Kasumi-1 (cell line): ENCODE measurements at regions not wholly inside any gene's neighbourhood (a gene's known extent, or its start where the extent isn't known, plus 50 kb on each side); places are given as distances from the start of the nearest gene placed in this dataset.

Experiments used
- DNase-seq, 2 experiments: peaks; one replicate each; lab custom pipeline; 2025; lab: John Stamatoyannopoulos, UW

GRCh38 chr15:70473581-70474370 is 289.6 kb downstream of the UACA start:
- DNase-seq, result no peak

GRCh38 chr15:70471517-70471916 is 291.8 kb downstream of the UACA start:
- DNase-seq, result no peak

GRCh38 chr15:70470556-70471191 is 292.7 kb downstream of the UACA start:
- no peak for DNase-seq

- DNase-seq, result no peak
Measured at GRCh38 chr15:70469651-70470555, 293.5 kb downstream of the UACA start.

GRCh38 chr15:70469182-70469581 is 294.2 kb downstream of the UACA start:
- no peak for DNase-seq

GRCh38 chr15:70466895-70467529 is 296.3 kb downstream of the UACA start:
- peak; percentile 62 to 79 for DNase-seq

- DNase-seq, result no peak
Measured at GRCh38 chr15:70466305-70466704, 297.1 kb downstream of the UACA start.

GRCh38 chr15:70465812-70466211 is 297.5 kb downstream of the UACA start:
- no peak for DNase-seq

- no peak for DNase-seq
Measured at GRCh38 chr15:70463453-70463834, 299.9 kb downstream of the UACA start.

- DNase-seq, result no peak
Measured at GRCh38 chr15:70461992-70462391, 301.4 kb downstream of the UACA start.

- DNase-seq, result no peak
Measured at GRCh38 chr15:70461017-70461416, 302.3 kb downstream of the UACA start.

- DNase-seq, result no peak
Measured at GRCh38 chr15:70459312-70459711, 304.0 kb downstream of the UACA start.

- no peak for DNase-seq
Measured at GRCh38 chr15:70453766-70454165, 309.6 kb downstream of the UACA start.

GRCh38 chr15:70453238-70453637 is 310.1 kb downstream of the UACA start:
- no peak for DNase-seq

GRCh38 chr15:70451821-70452653 is 311.3 kb downstream of the UACA start:
- DNase-seq, result no peak

GRCh38 chr15:70450142-70450443 is 313.3 kb downstream of the UACA start:
- no peak for DNase-seq

GRCh38 chr15:70449311-70450141 is 313.8 kb downstream of the UACA start:
- DNase-seq, result no peak

- DNase-seq, result peak; percentile 55 to 73
Measured at GRCh38 chr15:70447928-70448698, 315.2 kb downstream of the UACA start.

GRCh38 chr15:70447521-70447920 is 315.8 kb downstream of the UACA start:
- no peak for DNase-seq

- DNase-seq, result no peak
Measured at GRCh38 chr15:70447081-70447480, 316.3 kb downstream of the UACA start.
